Endothelial cell of umbilical vein (primary cell): ENCODE measurements at regions not wholly inside any gene's neighbourhood (a gene's known extent, or its start where the extent isn't known, plus 50 kb on each side); places are given as distances from the start of the nearest gene placed in this dataset.

Source experiments
- BruUV-seq: library from RNA; stranded (reverse); fragments of 400-500 nt; replicated peaks from 2 replicates; lab custom pipeline; 2021; lab: Mats Ljungman, UMichigan
- CTCF ChIA-PET: fragments of 300-600, 350-600 bp; sonication (Branson Sonifier 250); formaldehyde crosslinking; loops from one replicate; lab custom pipeline; 2021; ENCODE audit warnings: antibody characterized with exemption, inconsistent platforms; lab: Charles Lee
- POLR2A ChIA-PET: fragments of 300-600, 350-600 bp; sonication (Branson Sonifier 250); formaldehyde crosslinking; loops from one replicate; lab custom pipeline; 2021; ENCODE audit warnings: antibody characterized with exemption, inconsistent platforms; lab: Charles Lee
- DNase-seq: peaks from one replicate; pipeline ENCODE4 v3.0.0-alpha.2; 2011; ENCODE audit warnings: low read depth, low spot score
- FAIRE-seq: peaks from 2 replicates; lab custom pipeline; 2011; peaks lifted over from hg19 to GRCh38; lab: Jason Lieb, UNC
- H2AFZ ChIP-seq: 2 replicates; pipeline ENCODE4 v1.6.0; 2012; ENCODE audit warnings: low read depth, low read length, control low read depth, inconsistent platforms
- H3K27ac ChIP-seq: 2 replicates; pipeline ENCODE4 v1.5.1; 2011; ENCODE audit warnings: low read depth, mild to moderate bottlenecking, control low read depth, low read length, moderate library complexity; ENCODE audit not compliant: insufficient read depth
- H3K27me3 ChIP-seq, 2 experiments: 2 replicates each; pipeline versions ENCODE4 v1.6.0 to v1.6.1; 2011; ENCODE audit warnings: low read length in 2 of 2, mixed read lengths in 1 of 2; ENCODE audit not compliant: control insufficient read depth in 2 of 2, insufficient read depth in 2 of 2
- H3K36me3 ChIP-seq, 2 experiments: 2 replicates in 1 of 2; 3 replicates in 1 of 2; pipeline ENCODE4 v1.5.1; 2011; ENCODE audit warnings: low read length in 2 of 2, mild to moderate bottlenecking in 1 of 2, moderate library complexity in 1 of 2; ENCODE audit not compliant: control insufficient read depth in 2 of 2, insufficient read depth in 2 of 2; ENCODE audit errors: extremely low read depth in 1 of 2
- H3K4me1 ChIP-seq: 3 replicates; pipeline ENCODE4 v1.5.1; 2011; ENCODE audit warnings: mild to moderate bottlenecking, low read length; ENCODE audit not compliant: control insufficient read depth, insufficient read depth; ENCODE audit errors: extremely low read depth
- H3K4me2 ChIP-seq: 2 replicates; pipeline ENCODE4 v1.6.1; 2011; ENCODE audit warnings: low read length, control low read depth, mixed read lengths; ENCODE audit not compliant: insufficient read depth
- H3K4me3 ChIP-seq, 3 experiments: fragments of 200-600 bp in 1 of 3; sonication (generic), shearing (Covaris generic) in 1 of 3; replicated peaks in 1 of 3; 2 replicates each; pipeline ENCODE4 v1.5.1; 2011 to 2016; ENCODE audit warnings: control low read depth in 3 of 3, low read length in 3 of 3, mild to moderate bottlenecking in 2 of 3, inconsistent platforms in 1 of 3, low read depth in 1 of 3, moderate library complexity in 1 of 3; ENCODE audit not compliant: insufficient read depth in 1 of 3
- H3K79me2 ChIP-seq: 2 replicates; pipeline ENCODE4 v1.6.0; 2012; ENCODE audit warnings: low read length, inconsistent platforms; ENCODE audit not compliant: control insufficient read depth, insufficient read depth
- H3K9ac ChIP-seq: replicated peaks from 2 replicates; pipeline ENCODE3; 2011; ENCODE audit warnings: low read length, control low read depth; ENCODE audit not compliant: insufficient read depth; ENCODE audit errors: extremely low read depth
- H3K9me1 ChIP-seq: replicated peaks from 3 replicates; pipeline ENCODE4 v1.6.0; 2011; ENCODE audit warnings: mild to moderate bottlenecking, low read length; ENCODE audit not compliant: control insufficient read depth, insufficient read depth; ENCODE audit errors: extremely low read depth
- H3K9me3 ChIP-seq: replicated peaks from 2 replicates; pipeline ENCODE4 v1.5.1; 2012; ENCODE audit warnings: low read length, inconsistent platforms; ENCODE audit not compliant: control insufficient read depth, insufficient read depth
- H4K20me1 ChIP-seq: replicated peaks from 2 replicates; pipeline ENCODE3; 2011; ENCODE audit warnings: mild to moderate bottlenecking, low read length; ENCODE audit not compliant: control insufficient read depth, insufficient read depth; ENCODE audit errors: extremely low read depth
- EZH2 ChIP-seq: IDR thresholded peaks from 2 replicates; pipeline ENCODE4 v1.6.1; 2012; ENCODE audit warnings: borderline replicate concordance, low read depth, mild to moderate bottlenecking, moderate library complexity, low read length, inconsistent platforms; ENCODE audit not compliant: severe bottlenecking
- FOS ChIP-seq: IDR thresholded peaks from 2 replicates; pipeline ENCODE4 v1.6.1; 2011; ENCODE audit warnings: mild to moderate bottlenecking, low read length, moderate library complexity, borderline replicate concordance; ENCODE audit not compliant: insufficient read depth
- GATA2 ChIP-seq: IDR thresholded peaks from 2 replicates; pipeline ENCODE4 v1.7.0; 2011; ENCODE audit warnings: low read depth, mild to moderate bottlenecking, moderate library complexity, mixed read lengths, low read length; ENCODE audit not compliant: insufficient read length, insufficient read depth
- JUN ChIP-seq: IDR thresholded peaks from 2 replicates; pipeline ENCODE4 v1.6.1; 2011; ENCODE audit warnings: borderline replicate concordance, low read depth; ENCODE audit not compliant: insufficient read length, insufficient read depth
- MYC ChIP-seq: IDR thresholded peaks from one replicate; pipeline ENCODE4 v1.6.1; 2011; ENCODE audit warnings: mild to moderate bottlenecking, low read depth, low read length
- POLR2A ChIP-seq: IDR thresholded peaks from 2 replicates; pipeline ENCODE4 v1.6.1; 2012; ENCODE audit warnings: low read depth, mild to moderate bottlenecking, control low read depth, low read length
- POLR2AphosphoS5 ChIP-seq: IDR thresholded peaks from 2 replicates; pipeline ENCODE4 v1.6.1; 2012; ENCODE audit warnings: low read depth, mild to moderate bottlenecking, control low read depth, low read length, moderate library complexity; ENCODE audit not compliant: insufficient read depth
- dilution Hi-C: fragments of 300-500 bp; cut with MboI; formaldehyde crosslinking; loops from one replicate; pipeline ENCODE4 v1.15.0; 2019; ENCODE audit warnings: low sequenced_read_pairs; ENCODE audit not compliant: extremely low pct_ligation_motif_present
- intact Hi-C: fragments of 100-400 bp; cut with micrococcal nuclease; formaldehyde crosslinking; loops from one replicate; pipeline ENCODE4 v1.10.0; 2022
- TF ChIP-seq, protein P1 (sequence below): IDR thresholded peaks from 2 replicates; pipeline ENCODE4 v1.6.1; 2011; ENCODE audit not compliant: insufficient read depth, insufficient read length
- TF ChIP-seq, protein P2 (sequence below), 2 donors: IDR thresholded peaks; 1 replicate in 1 of 2; 2 replicates in 1 of 2; pipeline ENCODE4 v1.5.1; 2011; ENCODE audit warnings: low read length in 2 of 2, mild to moderate bottlenecking in 2 of 2, moderate library complexity in 2 of 2, control low read depth in 1 of 2, inconsistent platforms in 1 of 2, low read depth in 1 of 2; ENCODE audit not compliant: insufficient read depth in 1 of 2; ENCODE audit errors: extremely low read depth in 1 of 2

DNA sequence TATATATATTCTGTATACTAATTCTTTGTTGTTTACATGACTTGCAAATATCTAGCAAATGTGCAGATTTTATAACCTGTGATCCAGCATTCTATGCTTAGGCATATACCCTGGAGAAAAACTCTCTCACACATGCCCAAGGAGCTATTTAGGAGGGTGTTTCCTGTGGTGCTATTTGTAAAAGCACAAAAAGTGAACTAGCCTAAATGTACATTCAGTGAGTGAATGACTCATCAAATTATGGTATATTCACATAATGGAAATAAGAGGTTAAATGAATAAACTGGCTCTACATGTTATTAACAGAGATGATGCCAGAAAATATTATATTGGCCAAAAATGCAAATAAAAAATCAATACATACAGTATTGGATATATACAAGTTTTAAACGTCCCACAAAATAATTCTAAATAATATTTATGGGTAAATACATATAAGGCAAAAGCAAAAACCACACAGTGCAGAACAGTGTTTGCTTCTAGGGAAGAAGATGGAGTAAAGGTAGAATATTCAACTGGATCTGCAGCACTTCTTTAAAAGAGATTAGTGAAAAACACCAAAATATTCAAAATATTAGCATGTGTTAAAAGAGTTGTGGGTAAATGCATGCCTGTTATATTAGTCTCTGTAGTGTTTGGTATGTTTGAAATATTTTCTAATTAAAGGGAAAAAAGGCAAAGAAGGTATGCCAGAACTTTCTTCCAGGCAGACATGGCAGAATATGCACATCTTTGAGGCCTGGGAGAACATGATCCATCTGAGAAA lies 344.7 kb downstream of the KLF5 start:
- ChIA-PET CTCF (no interaction called here), POLR2A (no interaction called here)
- no peak overlapping the region for H3K4me2 ChIP-seq
- no peaks in the 10 kb centered on the region for H3K27me3 ChIP-seq
- no peaks in the 10 kb centered on the region for H3K9me3 ChIP-seq
- no peak overlapping the region for H2AFZ ChIP-seq
- no peak for DNase-seq
- dilution Hi-C loops (no loop called here), intact Hi-C loops (no loop called here)
- H3K27ac ChIP-seq = no peak overlapping the region
- no peaks in the 10 kb centered on the region for H3K36me3 ChIP-seq
- no peaks in the 10 kb centered on the region for H3K79me2 ChIP-seq
- no peak overlapping the region for H3K4me3 ChIP-seq
- TF ChIP-seq FOS (no peak), JUN (no peak), POLR2A (no peak), GATA2 (no peak), EZH2 (no peak), MYC (no peak), POLR2AphosphoS5 (no peak)
- TF ChIP-seq, protein P1, sequence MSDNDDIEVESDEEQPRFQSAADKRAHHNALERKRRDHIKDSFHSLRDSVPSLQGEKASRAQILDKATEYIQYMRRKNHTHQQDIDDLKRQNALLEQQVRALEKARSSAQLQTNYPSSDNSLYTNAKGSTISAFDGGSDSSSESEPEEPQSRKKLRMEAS = no peak
- TF ChIP-seq, protein P2, sequence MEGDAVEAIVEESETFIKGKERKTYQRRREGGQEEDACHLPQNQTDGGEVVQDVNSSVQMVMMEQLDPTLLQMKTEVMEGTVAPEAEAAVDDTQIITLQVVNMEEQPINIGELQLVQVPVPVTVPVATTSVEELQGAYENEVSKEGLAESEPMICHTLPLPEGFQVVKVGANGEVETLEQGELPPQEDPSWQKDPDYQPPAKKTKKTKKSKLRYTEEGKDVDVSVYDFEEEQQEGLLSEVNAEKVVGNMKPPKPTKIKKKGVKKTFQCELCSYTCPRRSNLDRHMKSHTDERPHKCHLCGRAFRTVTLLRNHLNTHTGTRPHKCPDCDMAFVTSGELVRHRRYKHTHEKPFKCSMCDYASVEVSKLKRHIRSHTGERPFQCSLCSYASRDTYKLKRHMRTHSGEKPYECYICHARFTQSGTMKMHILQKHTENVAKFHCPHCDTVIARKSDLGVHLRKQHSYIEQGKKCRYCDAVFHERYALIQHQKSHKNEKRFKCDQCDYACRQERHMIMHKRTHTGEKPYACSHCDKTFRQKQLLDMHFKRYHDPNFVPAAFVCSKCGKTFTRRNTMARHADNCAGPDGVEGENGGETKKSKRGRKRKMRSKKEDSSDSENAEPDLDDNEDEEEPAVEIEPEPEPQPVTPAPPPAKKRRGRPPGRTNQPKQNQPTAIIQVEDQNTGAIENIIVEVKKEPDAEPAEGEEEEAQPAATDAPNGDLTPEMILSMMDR (IDR thresholded peaks at IDR 0.05; ENCODE audit: extremely low read depth in 1 of 2, insufficient read depth in 1 of 2, low read depth in 1 of 2, low read length in 2 of 2) = no peak
- FAIRE-seq = no peak
- BruUV-seq = no TSS peak
- H4K20me1 ChIP-seq = no peaks in the 10 kb centered on the region
- no peak overlapping the region for H3K9ac ChIP-seq
- no peaks in the 10 kb centered on the region for H3K4me1 ChIP-seq
- no peaks in the 10 kb centered on the region for H3K9me1 ChIP-seq
